ENCODE measurements at regions not wholly inside any gene's neighbourhood (a gene's known extent, or its start where the extent isn't known, plus 50 kb on each side); places are given as distances from the start of the nearest gene placed in this dataset.

DNA sequence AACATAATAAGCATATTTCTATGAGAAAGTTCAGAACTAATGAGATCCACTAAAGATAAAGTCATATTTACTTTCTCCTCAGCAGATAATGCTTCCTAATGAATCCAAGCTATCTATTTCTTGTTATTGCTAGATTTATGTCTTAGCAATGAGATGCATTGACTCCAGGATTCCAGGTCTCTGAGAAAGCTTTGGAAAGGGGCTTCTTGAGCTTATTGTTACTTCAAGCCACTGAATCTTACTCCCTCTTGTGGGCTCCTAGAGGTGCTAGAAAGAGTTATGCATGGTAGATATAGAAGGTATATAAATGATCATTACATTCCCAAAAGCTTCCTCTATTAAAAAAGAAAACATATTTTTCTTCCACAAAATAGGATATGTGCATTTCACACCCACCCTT, 246.4 kb upstream of the ADAMTS5 start:
- Histone ChIP-seq H3K27ac (no peak overlapping the region), H3K27me3 (no peaks in the 10 kb centered on the region), H3K36me3 (no peaks in the 10 kb centered on the region), H3K9me3 (no peaks in the 10 kb centered on the region), H3K4me1 (no peaks in the 10 kb centered on the region), H3K4me3 (no peak overlapping the region)
- DNase-seq (ENCODE audit: low spot score) = no peak
- TF ChIP-seq, protein P1, sequence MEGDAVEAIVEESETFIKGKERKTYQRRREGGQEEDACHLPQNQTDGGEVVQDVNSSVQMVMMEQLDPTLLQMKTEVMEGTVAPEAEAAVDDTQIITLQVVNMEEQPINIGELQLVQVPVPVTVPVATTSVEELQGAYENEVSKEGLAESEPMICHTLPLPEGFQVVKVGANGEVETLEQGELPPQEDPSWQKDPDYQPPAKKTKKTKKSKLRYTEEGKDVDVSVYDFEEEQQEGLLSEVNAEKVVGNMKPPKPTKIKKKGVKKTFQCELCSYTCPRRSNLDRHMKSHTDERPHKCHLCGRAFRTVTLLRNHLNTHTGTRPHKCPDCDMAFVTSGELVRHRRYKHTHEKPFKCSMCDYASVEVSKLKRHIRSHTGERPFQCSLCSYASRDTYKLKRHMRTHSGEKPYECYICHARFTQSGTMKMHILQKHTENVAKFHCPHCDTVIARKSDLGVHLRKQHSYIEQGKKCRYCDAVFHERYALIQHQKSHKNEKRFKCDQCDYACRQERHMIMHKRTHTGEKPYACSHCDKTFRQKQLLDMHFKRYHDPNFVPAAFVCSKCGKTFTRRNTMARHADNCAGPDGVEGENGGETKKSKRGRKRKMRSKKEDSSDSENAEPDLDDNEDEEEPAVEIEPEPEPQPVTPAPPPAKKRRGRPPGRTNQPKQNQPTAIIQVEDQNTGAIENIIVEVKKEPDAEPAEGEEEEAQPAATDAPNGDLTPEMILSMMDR (IDR thresholded peaks at IDR 0.05) = no peak

DNA sequence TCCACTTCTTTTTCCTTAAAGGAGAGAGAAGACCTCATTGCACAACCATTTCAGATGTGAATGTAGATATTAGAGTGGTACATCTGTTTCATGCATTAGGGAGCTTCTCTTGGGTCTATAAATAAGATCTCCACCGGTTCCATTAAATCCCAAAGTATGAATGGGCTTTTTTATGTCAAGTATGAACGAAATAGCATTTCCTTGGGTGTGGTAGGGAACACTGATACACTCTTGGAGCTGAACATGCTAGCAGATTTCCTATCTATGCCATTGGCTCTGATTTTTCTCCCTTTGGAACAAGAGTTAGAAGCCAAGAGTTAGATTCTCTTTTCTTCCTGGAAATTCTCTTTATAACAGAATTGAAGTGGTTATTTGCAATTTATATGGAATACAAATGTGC, 245.6 kb upstream of the ADAMTS5 start:
- Histone ChIP-seq H3K36me3 (no peaks in the 10 kb centered on the region), H3K4me1 (no peaks in the 10 kb centered on the region), H3K4me3 (no peak overlapping the region), H3K27ac (no peak overlapping the region), H3K27me3 (no peaks in the 10 kb centered on the region), H3K9me3 (no peaks in the 10 kb centered on the region)
- DNase-seq (ENCODE audit: low spot score) = no peak
- TF ChIP-seq, protein P1 (IDR thresholded peaks at IDR 0.05) = no peak

DNA sequence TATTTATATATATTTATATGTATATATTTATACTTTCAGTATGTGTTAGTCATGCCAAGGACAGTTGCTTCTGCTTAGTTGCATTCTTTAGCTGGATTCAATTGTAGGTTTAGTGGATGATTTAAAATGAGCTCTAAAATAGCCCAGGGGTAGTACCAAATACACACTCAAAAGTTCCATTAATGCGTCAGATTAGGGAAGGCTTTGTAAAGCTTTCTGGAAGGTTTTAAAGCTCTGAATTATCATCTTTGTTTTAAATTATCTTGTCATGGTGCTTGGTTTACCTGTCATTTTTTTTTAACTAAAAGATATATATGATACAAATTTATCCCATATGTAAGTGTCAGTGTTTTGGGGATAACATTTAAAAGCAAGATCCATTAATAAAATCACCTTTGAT, 242.7 kb upstream of the ADAMTS5 start:
- Histone ChIP-seq H3K27me3 (no peaks in the 10 kb centered on the region), H3K27ac (no peak overlapping the region), H3K36me3 (no peaks in the 10 kb centered on the region), H3K4me3 (no peak overlapping the region), H3K9me3 (no peaks in the 10 kb centered on the region), H3K4me1 (no peaks in the 10 kb centered on the region)
- no peak for DNase-seq (ENCODE audit: low spot score)
- TF ChIP-seq, protein P1 (IDR thresholded peaks at IDR 0.05) = no peak

DNA sequence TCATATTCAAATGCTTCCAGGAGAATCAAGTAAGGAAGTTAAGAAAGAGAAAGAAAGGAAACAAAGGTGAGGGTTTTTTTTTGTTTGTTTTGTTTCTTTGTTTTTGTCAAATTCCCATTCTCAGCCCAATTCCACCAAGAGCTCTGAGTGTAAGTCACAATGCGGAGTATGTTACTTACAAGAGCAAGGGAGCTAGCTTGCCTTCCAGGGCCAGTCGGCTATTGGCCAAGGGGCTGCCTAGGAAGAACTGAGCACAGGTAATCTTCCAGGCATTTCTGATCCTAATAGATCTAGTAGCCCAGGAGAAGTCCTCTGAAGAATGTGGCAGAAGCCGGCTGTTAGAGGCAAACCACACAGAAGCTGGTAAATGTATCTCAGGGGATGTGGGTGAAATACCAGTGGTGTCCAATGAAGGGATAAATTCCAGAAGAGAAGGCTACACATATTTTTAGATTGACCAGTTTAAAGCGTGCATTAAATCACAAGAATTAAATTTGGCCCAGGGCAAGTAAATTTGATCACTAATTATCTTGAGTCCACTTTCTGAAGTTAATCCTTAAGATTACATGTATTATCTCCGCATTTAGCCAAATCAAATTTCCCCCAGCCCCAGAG, 239.6 kb upstream of the ADAMTS5 start:
- no peak for DNase-seq (ENCODE audit: low spot score)
- Histone ChIP-seq H3K27ac (no peak overlapping the region), H3K9me3 (no peaks in the 10 kb centered on the region), H3K36me3 (no peaks in the 10 kb centered on the region), H3K4me3 (no peak overlapping the region), H3K4me1 (no peaks in the 10 kb centered on the region), H3K27me3 (no peaks in the 10 kb centered on the region)
- TF ChIP-seq, protein P1 (IDR thresholded peaks at IDR 0.05) = no peak

DNA sequence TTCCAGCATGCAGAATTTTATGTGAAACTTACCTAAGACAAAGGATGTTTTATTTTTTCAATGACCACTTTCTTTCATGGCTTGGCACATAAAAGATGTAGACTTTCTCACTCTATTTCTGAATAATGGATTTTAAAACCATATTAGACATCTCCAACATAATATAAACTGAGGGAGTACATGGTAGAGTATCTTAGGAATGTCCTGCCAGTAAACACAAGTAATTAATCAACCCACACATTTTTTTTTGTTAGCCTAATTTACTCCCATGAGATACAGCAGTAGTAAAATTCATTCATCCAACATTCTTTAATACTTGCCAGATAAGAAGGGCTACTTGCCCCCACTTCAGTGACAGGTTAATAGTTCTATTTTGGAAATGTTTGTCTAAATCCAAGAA, 235.4 kb upstream of the ADAMTS5 start:
- H3K36me3 ChIP-seq = no peaks in the 10 kb centered on the region
- TF ChIP-seq, protein P1 (IDR thresholded peaks at IDR 0.05) = no peak
- H3K9me3 ChIP-seq = no peaks in the 10 kb centered on the region
- H3K27ac ChIP-seq = no peak overlapping the region
- H3K4me3 ChIP-seq = no peak overlapping the region
- DNase-seq (ENCODE audit: low spot score) = no peak
- H3K27me3 ChIP-seq = no peaks in the 10 kb centered on the region
- no peaks in the 10 kb centered on the region for H3K4me1 ChIP-seq

DNA sequence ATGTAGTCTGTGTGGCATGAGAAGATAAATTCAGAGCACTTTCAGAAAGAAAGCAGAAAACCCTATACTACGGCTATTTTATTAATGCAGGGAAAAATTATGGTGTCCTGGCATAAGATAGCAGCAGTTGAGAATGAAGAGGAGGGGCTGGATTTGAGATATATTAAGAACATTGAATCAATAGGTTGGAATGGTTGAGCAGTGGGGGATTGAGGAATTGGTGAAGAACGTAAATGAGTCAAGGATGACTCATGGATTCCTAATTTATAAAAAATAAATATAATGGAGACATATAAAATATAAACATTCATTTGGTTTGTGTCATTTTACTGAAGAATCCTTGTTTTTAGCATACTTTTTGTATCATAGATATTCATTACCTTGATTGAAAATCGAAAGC, 234.3 kb upstream of the ADAMTS5 start:
- no peak for DNase-seq (ENCODE audit: low spot score)
- Histone ChIP-seq H3K27ac (no peak overlapping the region), H3K27me3 (no peaks in the 10 kb centered on the region), H3K4me3 (no peak overlapping the region), H3K36me3 (no peaks in the 10 kb centered on the region), H3K9me3 (no peaks in the 10 kb centered on the region), H3K4me1 (no peaks in the 10 kb centered on the region)
- TF ChIP-seq, protein P1 (IDR thresholded peaks at IDR 0.05) = no peak
